NB4 (cell line): ENCODE measurements at regions not wholly inside any gene's neighbourhood (a gene's known extent, or its start where the extent isn't known, plus 50 kb on each side); places are given as distances from the start of the nearest gene placed in this dataset.

Experiments
- DNase-seq: peaks from one replicate; pipeline ENCODE4 v3.0.0; 2010; ENCODE audit warnings: low read depth
- H3K4me3 ChIP-seq: one replicate; pipeline ENCODE4 v1.5.1; 2011; ENCODE audit warnings: mild to moderate bottlenecking, low read depth, low read length, moderate library complexity
- CTCF ChIP-seq: IDR thresholded peaks from one replicate; pipeline ENCODE4 v1.5.1; 2012; ENCODE audit warnings: low read depth, low read length
- MYC ChIP-seq: IDR thresholded peaks from 2 replicates; pipeline ENCODE4 v1.6.1; 2011; ENCODE audit warnings: low read depth, low read length
- POLR2A ChIP-seq: IDR thresholded peaks from 2 replicates; pipeline ENCODE4 v1.6.1; 2011; ENCODE audit warnings: mild to moderate bottlenecking; ENCODE audit not compliant: insufficient read length; ENCODE audit errors: extremely low read depth
- TF ChIP-seq, protein P1 (sequence below): IDR thresholded peaks from 2 replicates; pipeline ENCODE4 v1.6.1; 2011; ENCODE audit warnings: low read depth, low read length

DNA sequence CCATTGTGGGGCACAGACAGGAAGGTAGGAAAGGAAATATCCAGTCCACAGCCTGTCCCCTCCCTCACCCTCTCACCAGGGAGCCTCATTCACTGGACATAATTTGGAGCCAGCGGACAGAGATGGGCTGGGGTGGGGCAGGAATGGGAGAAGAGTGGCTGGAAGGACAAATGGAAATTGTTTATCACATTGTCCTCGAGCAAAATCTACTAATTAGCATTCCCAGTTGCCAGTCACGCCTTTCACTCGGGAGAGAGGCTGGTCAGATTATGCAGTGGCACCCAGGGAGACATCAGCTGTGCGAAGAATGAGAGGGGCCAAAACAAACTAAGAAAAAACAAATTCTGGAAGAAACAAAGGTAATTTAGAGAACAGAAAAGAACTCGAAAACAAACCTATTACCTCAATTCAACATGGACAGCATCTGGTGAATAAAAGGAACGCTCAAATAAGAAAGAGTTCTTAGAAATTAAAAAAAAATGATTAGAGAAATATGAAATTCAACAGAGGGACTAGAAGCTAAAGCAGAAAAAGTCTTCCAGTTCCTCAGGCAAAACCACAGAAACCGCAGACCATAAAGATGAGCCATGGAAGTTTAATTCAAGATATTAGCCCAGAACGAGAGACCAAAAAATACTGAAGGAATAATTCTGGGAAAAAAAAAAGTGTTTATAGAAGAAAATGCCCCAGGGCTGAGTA lies 108.5 kb upstream of the RALGAPA2 start:
- DNase-seq = peak; percentile 57
- H3K4me3 ChIP-seq = no peak overlapping the region
- TF ChIP-seq CTCF = no peak
- no peak for TF ChIP-seq POLR2A
- TF ChIP-seq, protein P1, sequence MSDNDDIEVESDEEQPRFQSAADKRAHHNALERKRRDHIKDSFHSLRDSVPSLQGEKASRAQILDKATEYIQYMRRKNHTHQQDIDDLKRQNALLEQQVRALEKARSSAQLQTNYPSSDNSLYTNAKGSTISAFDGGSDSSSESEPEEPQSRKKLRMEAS = no peak
- no peak for TF ChIP-seq MYC

DNA sequence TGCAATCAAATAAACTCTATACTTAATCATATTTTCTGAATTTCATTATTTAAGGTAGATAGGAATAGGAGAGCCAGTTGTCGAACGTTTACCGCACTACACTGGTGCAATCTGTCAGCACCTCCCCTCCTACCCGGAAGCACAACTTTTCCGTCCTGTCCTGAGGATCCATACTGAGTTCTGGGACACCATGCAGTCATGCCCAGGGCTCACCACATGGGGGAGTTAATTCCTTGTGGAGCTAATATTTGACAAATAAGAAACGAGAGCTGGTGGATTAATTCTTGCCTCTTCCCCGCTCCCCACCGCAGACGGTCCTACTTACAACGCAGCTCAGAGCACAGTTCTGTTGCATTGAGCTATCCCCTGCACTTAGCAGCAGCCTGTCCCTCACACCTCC lies 107.7 kb upstream of the RALGAPA2 start:
- peak; percentile 64 for DNase-seq
- TF ChIP-seq CTCF (peak; percentile 70), MYC (no peak)
- no peak overlapping the region for H3K4me3 ChIP-seq

DNA sequence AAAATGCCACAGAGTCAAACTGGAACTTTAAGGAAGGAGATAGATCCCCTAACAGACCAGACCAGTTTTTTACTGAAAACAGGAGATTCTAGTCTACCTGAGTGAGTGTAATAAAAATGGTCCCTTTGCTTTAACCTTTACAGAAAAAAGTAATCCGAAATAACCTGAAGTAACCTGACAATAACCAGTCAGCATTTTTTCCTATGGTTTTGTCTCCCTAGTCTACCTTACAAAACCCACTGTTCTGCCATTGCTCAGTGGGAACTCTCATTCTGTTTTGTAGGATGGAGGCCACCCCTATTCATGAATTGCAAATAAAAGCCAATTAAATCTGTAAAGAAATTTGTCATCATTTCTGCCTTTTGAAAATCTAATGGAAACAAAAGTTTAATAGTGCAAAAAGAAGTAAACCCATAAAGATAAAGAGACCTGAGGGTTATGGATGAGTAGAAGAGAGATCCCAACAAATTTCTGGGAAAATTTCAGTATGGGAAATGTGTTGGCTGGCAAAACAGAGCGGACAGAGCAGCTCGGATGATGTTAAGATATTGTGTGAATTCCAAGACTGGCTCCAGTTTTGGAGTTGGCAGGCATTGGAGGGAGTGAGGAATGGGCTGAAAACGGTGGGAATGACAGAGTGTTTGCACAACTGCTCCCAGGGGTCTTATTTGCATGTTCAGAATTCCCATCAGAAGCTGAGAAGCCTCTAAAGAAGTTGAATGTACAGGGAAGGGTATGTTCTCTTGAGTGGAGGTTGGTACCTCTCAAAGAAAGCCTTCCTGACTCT lies 104.7 kb upstream of the RALGAPA2 start:
- TF ChIP-seq CTCF (no peak), POLR2A (no peak), MYC (no peak)
- TF ChIP-seq, protein P1 = no peak
- no peak overlapping the region for H3K4me3 ChIP-seq
- DNase-seq = no peak

DNA sequence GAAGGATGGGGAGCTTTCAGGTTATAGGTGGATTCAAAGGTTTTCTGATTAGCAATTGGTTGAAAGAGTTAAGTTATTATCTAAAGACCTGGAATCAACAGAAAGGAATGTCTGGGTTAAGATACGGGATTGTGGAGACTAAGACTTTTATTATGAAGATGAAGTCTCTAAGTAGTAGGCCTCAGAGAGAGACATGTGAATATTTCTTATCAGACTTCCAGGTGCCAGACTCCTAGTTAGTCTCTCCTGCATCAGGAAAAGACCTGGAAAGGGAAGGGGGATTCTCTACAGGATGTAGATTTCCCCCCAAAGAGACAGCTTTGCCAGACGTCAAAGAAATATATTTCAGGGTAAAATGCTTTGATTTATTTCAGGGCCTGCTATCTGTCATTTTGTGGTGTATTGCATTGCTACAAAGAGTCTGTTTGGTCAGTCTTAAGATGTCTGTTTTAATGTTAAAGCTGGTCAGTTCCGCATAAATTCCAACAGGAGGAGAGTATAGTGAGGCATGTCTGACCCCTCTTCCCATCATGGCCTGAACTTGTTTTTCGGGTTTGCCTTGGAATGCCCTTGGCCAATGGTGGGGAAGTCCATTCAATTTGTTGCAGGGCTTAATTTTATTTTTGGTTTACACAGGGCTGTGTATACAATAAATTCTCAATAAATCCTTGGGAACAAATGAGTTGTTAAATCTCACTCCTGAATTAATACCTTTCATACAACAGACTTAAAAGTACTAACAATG lies 103.4 kb upstream of the RALGAPA2 start:
- H3K4me3 ChIP-seq = no peak overlapping the region
- TF ChIP-seq MYC (no peak), CTCF (no peak), POLR2A (no peak)
- TF ChIP-seq, protein P1 = no peak
- DNase-seq = no peak

DNA sequence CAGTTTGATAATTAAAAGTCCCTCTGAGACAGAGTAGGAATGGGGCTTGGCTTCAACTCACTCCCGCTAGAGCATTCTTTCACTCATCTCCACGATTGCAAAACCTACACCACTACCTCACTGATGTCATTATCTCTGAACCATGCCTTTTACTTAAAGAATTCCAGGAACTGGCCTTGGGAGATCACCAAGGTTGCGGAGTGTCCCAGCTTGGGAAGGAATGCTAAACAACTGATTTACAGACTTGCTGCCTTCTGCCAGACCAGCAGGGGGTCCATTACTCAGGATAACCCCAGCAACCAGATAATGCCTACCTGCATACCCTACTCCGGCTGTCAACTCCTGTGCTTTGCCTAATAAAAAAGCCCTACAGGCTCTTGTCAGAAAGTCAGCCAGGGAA lies 102.2 kb upstream of the RALGAPA2 start:
- H3K4me3 ChIP-seq = no peak overlapping the region
- DNase-seq = no peak
- no peak for TF ChIP-seq CTCF
- TF ChIP-seq, protein P1 = no peak
- no peak for TF ChIP-seq POLR2A
- TF ChIP-seq MYC = no peak
